K562 (cell line): ENCODE measurements at regions not wholly inside any gene's neighbourhood (a gene's known extent, or its start where the extent isn't known, plus 50 kb on each side); places are given as distances from the start of the nearest gene placed in this dataset.

Experiments used
- ATAC-seq: fragments of 200-7000 bp; cut with Tn5 transposase; 3 replicates; pipeline ENCODE4 v1.9.1; 2020; ENCODE audit warnings: moderate library complexity
- BruUV-seq: library from RNA; stranded (reverse); fragments of 400-500 nt; replicated peaks from 2 replicates; lab custom pipeline; 2021; lab: Mats Ljungman, UMichigan
- CTCF ChIA-PET: fragments of 300-600 bp; formaldehyde crosslinking; extraction: SDS; loops from one replicate; lab custom pipeline; 2021; ENCODE audit warnings: low intra/inter-chr PET ratio; lab: Yijun Ruan, JAX
- POLR2A ChIA-PET: fragments of 300-600, 350-650 bp; sonication (Branson Sonifier 250); formaldehyde crosslinking; extraction: SDS; loops from one replicate; lab custom pipeline; 2021; ENCODE audit warnings: antibody characterized with exemption, inconsistent platforms; lab: Yijun Ruan, JAX
- DNase-seq, 4 experiments: peaks; one replicate each; pipeline versions ENCODE4 v3.0.0 to v3.0.0-alpha.2; 2011 to 2018; ENCODE audit warnings: low spot score in 3 of 4, mixed read lengths in 3 of 4; ENCODE audit errors: extremely low read depth in 1 of 4
- FAIRE-seq: peaks from 2 replicates; lab custom pipeline; 2011; peaks lifted over from hg19 to GRCh38; lab: Jason Lieb, UNC
- H2AFZ ChIP-seq: 2 replicates; pipeline ENCODE4 v1.6.0; 2011; ENCODE audit warnings: low read depth, low read length, control low read depth, inconsistent platforms
- H3K27ac ChIP-seq: fragments of 200-600 bp; 3 replicates; pipeline ENCODE4 v1.8.0; 2011; ENCODE audit warnings: low read depth, mild to moderate bottlenecking, control low read depth, inconsistent platforms, low read length, moderate library complexity, mixed read lengths; ENCODE audit errors: extremely low read depth
- H3K27me3 ChIP-seq, 2 experiments: fragments of 300-600 bp in 1 of 2; 2 replicates in 1 of 2; 3 replicates in 1 of 2; pipeline versions ENCODE4 v1.6.0 to v1.8.0; 2011; ENCODE audit warnings: inconsistent platforms in 2 of 2, low read length in 2 of 2, mild to moderate bottlenecking in 1 of 2, mixed read lengths in 1 of 2, moderate library complexity in 1 of 2; ENCODE audit not compliant: control insufficient read depth in 2 of 2, insufficient read depth in 2 of 2
- H3K36me3 ChIP-seq: fragments of 300-600 bp; 3 replicates; pipeline ENCODE4 v1.8.0; 2011; ENCODE audit warnings: mild to moderate bottlenecking, low read length, inconsistent platforms; ENCODE audit not compliant: control insufficient read depth, insufficient read depth
- H3K4me1 ChIP-seq, 2 experiments: fragments of 200-600 bp in 1 of 2; replicated peaks in 1 of 2; 2 replicates in 1 of 2; 3 replicates in 1 of 2; pipeline versions ENCODE4 v1.5.1 to v1.8.0; 2011; ENCODE audit warnings: inconsistent platforms in 2 of 2, low read length in 2 of 2, mild to moderate bottlenecking in 1 of 2, mixed read lengths in 1 of 2, moderate library complexity in 1 of 2; ENCODE audit not compliant: control insufficient read depth in 2 of 2, insufficient read depth in 2 of 2
- H3K4me2 ChIP-seq: 2 replicates; pipeline ENCODE4 v1.6.1; 2011; ENCODE audit warnings: low read length, control low read depth, inconsistent platforms, mixed read lengths; ENCODE audit not compliant: insufficient read depth
- H3K4me3 ChIP-seq: fragments of 200-600 bp; sonication (generic), shearing (Covaris generic); 2 replicates; pipeline ENCODE4 v1.5.1; 2016; ENCODE audit warnings: control low read depth, inconsistent platforms
- H3K79me2 ChIP-seq: fragments of 200-600 bp; 3 replicates; pipeline ENCODE4 v1.8.0; 2011; ENCODE audit warnings: low read length, inconsistent platforms; ENCODE audit not compliant: control insufficient read depth, insufficient read depth
- H3K9ac ChIP-seq, 2 experiments: 2 replicates each; pipeline versions ENCODE4 v1.6.0 to v1.6.1; 2011; ENCODE audit warnings: low read depth in 2 of 2, low read length in 2 of 2, control low read depth in 1 of 2, inconsistent platforms in 1 of 2, mild to moderate bottlenecking in 1 of 2, mixed read lengths in 1 of 2; ENCODE audit not compliant: insufficient read depth in 1 of 2
- H3K9me1 ChIP-seq: one replicate; pipeline ENCODE4 v1.6.0; 2011; ENCODE audit warnings: inconsistent platforms, mild to moderate bottlenecking, low read length, moderate library complexity; ENCODE audit not compliant: control insufficient read depth, insufficient read depth
- H3K9me3 ChIP-seq: replicated peaks from 2 replicates; pipeline ENCODE4 v1.5.1; 2011; ENCODE audit warnings: low read depth, low read length, inconsistent platforms; ENCODE audit not compliant: control insufficient read depth, insufficient read depth
- H4K20me1 ChIP-seq: replicated peaks from 2 replicates; pipeline ENCODE4 v1.6.1; 2011; ENCODE audit warnings: low read length, inconsistent platforms, mixed read lengths; ENCODE audit not compliant: control insufficient read depth, insufficient read depth
- ADNP ChIP-seq: fragments of 200-800 bp; sonication (Bioruptor generic); IDR thresholded peaks from 2 replicates; pipeline ENCODE4 v1.6.1; 2016; ENCODE audit warnings: missing genetic modification characterization, missing compliant biosample characterization
- BRF1 ChIP-seq: IDR thresholded peaks from 3 replicates; pipeline ENCODE4 v1.6.1; 2011; ENCODE audit warnings: borderline replicate concordance, mild to moderate bottlenecking; ENCODE audit not compliant: insufficient read length; ENCODE audit errors: extremely low read depth
- CXXC5 ChIP-seq: fragments of 250-450 bp; sonication (Bioruptor Pico); IDR thresholded peaks from 2 replicates; pipeline ENCODE4 v1.8.0; 2022; ENCODE audit warnings: inconsistent platforms, mild to moderate bottlenecking, moderate library complexity
- HDAC8 ChIP-seq: fragments of 450-650 bp; IDR thresholded peaks from 2 replicates; pipeline ENCODE4 v1.6.1; 2016; ENCODE audit warnings: mild to moderate bottlenecking, missing genetic modification characterization, moderate library complexity, missing compliant biosample characterization
- HINFP ChIP-seq: fragments of 450-650 bp; conservative IDR thresholded peaks from 2 replicates; pipeline ENCODE4 v1.6.1; 2016; ENCODE audit warnings: missing genetic modification characterization, low read depth, mild to moderate bottlenecking, control low read depth, missing compliant biosample characterization
- NFIX ChIP-seq: fragments of 250-450 bp; sonication (Bioruptor Pico); IDR thresholded peaks from 2 replicates; pipeline ENCODE4 v1.4.0; 2020; ENCODE audit warnings: low read depth, mild to moderate bottlenecking, moderate library complexity
- POU5F1 ChIP-seq: fragments of 150-350 bp; IDR thresholded peaks from 2 replicates; pipeline ENCODE4 v1.6.1; 2014; ENCODE audit warnings: borderline replicate concordance, low read length, low read depth, mild to moderate bottlenecking; ENCODE audit not compliant: partially characterized antibody
- WGBS: fragments of 100-300 bp; shearing (Covaris generic); methylation state at CpG from one replicate; pipeline ENCODE4 v1.1.6; 2016; ENCODE audit warnings: low coverage, mixed read lengths; ENCODE audit not compliant: insufficient coverage; ENCODE audit errors: missing lambda C conversion rate; 5-methylcytosine and 5-hydroxymethylcytosine counted together
- in situ Hi-C: fragments of 300-500 bp; cut with MboI; formaldehyde crosslinking; loops from 4 replicates; pipeline ENCODE4 v1.15.0; 2018; ENCODE audit warnings: inconsistent platforms, mixed read lengths
- intact Hi-C: fragments of 100-400 bp; cut with micrococcal nuclease; formaldehyde crosslinking; loops from 2 replicates; pipeline ENCODE4 v1.14.2; 2022

- ChIA-PET POLR2A (interaction anchor here (0.6 to 1.8 kb wide), 5 partner anchors 9 to 81 kb away, joined by 3 to 4 read pairs (median 3); no protein-coding TSS in a partner anchor), CTCF (no interaction called here)
- peak overlapping the region; percentile 2; the same call in 1 of the 3 replicates for H3K27ac ChIP-seq
- TF ChIP-seq HINFP (tag) (no peak), HDAC8 (tag) (no peak), NFIX (CRISPR knock-in tag) (no peak), ADNP (tag) (no peak), CXXC5 (CRISPR knock-in tag) (no peak), POU5F1 (no peak), BRF1 (no peak)
- no peaks in the 10 kb centered on the region for H3K27me3 ChIP-seq
- no peaks in the 10 kb centered on the region for H4K20me1 ChIP-seq
- H3K9me3 ChIP-seq: peaks cover 13% of the 10 kb centered on the region
- peak overlapping the region; percentile 27; the same call in 1 of the 2 replicates for H3K4me2 ChIP-seq
- no peak overlapping the region for H3K4me3 ChIP-seq
- no peaks in the 10 kb centered on the region for H3K79me2 ChIP-seq
- BruUV-seq: no TSS peak
- no peak overlapping the region for H3K9ac ChIP-seq
- H2AFZ ChIP-seq: peak overlapping the region; percentile 71
- WGBS: 56% methylated on average over 3 of the region's 3 CpGs
- no peaks in the 10 kb centered on the region; the same call in 2 of the 3 replicates for H3K36me3 ChIP-seq
- no peak for FAIRE-seq
- DNase-seq: no peak
- H3K4me1 ChIP-seq: peaks cover 0 to 19% of the 10 kb centered on the region in 2 experiments; a peak in 4 of 5 replicates
- intact Hi-C loops (no loop called here), in situ Hi-C loops (no loop called here)
- peak; percentile 15; the same call in 1 of the 3 replicates for ATAC-seq
- H3K9me1 ChIP-seq: no peaks in the 10 kb centered on the region
Observed at GRCh38 chr5:89055695-89056085, 172.7 kb upstream of the MEF2C start.
